Loucy (cell line): ENCODE measurements at regions not wholly inside any gene's neighbourhood (a gene's known extent, or its start where the extent isn't known, plus 50 kb on each side); places are given as distances from the start of the nearest gene placed in this dataset.

Experiments used
- H2AFZ ChIP-seq: fragments of 200-600 bp; sonication (generic); 2 replicates; pipeline ENCODE4 v1.6.0; 2016; ENCODE audit warnings: antibody characterized with exemption, mild to moderate bottlenecking, low read length, moderate library complexity
- H3F3A ChIP-seq: fragments of 200-600 bp; 2 replicates; pipeline ENCODE4 v1.6.0; 2016; ENCODE audit warnings: antibody characterized with exemption, low read depth, mild to moderate bottlenecking
- H3K27me3 ChIP-seq: fragments of 200-600 bp; sonication (generic); 2 replicates; pipeline ENCODE4 v1.6.1; 2014; ENCODE audit warnings: low read length, mild to moderate bottlenecking; ENCODE audit not compliant: insufficient read depth, poor library complexity, severe bottlenecking
- H3K36me3 ChIP-seq: fragments of 200-600 bp; sonication (generic); 2 replicates; pipeline ENCODE4 v1.6.1; 2016; ENCODE audit warnings: low read length; ENCODE audit not compliant: insufficient read depth
- H3K4me1 ChIP-seq: fragments of 200-600 bp; sonication (generic); 2 replicates; pipeline ENCODE4 v1.5.1; 2014; ENCODE audit warnings: low read length, mild to moderate bottlenecking; ENCODE audit not compliant: insufficient read depth, poor library complexity, severe bottlenecking
- H3K4me2 ChIP-seq: fragments of 200-600 bp; sonication (generic); 2 replicates; pipeline ENCODE4 v1.6.0; 2014; ENCODE audit warnings: antibody characterized with exemption, low read length, low read depth, mild to moderate bottlenecking; ENCODE audit not compliant: poor library complexity, severe bottlenecking
- H3K4me3 ChIP-seq: fragments of 200-600 bp; sonication (generic); 2 replicates; pipeline ENCODE4 v1.5.1; 2014; ENCODE audit warnings: low read length, mild to moderate bottlenecking, mixed read lengths; ENCODE audit not compliant: poor library complexity, severe bottlenecking
- H3K79me2 ChIP-seq: fragments of 200-600 bp; sonication (generic); 2 replicates; pipeline ENCODE4 v1.6.1; 2014; ENCODE audit warnings: low read length; ENCODE audit not compliant: insufficient read depth
- H3K9ac ChIP-seq: fragments of 200-600 bp; sonication (generic); 2 replicates; pipeline ENCODE4 v1.6.0; 2014; ENCODE audit warnings: mild to moderate bottlenecking, low read depth, low read length, moderate library complexity; ENCODE audit not compliant: poor library complexity, severe bottlenecking
- H3K9me2 ChIP-seq: fragments of 200-600 bp; sonication (generic); replicated peaks from 2 replicates; pipeline ENCODE4 v1.6.1; 2016; ENCODE audit warnings: low read depth, low read length, mixed read lengths
- H3K9me3 ChIP-seq: fragments of 200-600 bp; sonication (generic); 2 replicates; pipeline ENCODE4 v1.6.1; 2014; ENCODE audit warnings: mild to moderate bottlenecking, antibody characterized with exemption, low read length, low read depth; ENCODE audit not compliant: insufficient read depth
- H4K20me1 ChIP-seq: fragments of 200-600 bp; sonication (generic); 2 replicates; pipeline ENCODE4 v1.6.0; 2014; ENCODE audit warnings: antibody characterized with exemption, low read length, mild to moderate bottlenecking; ENCODE audit not compliant: insufficient read depth, poor library complexity, severe bottlenecking
- EZH2phosphoT487 ChIP-seq: fragments of 200-600 bp; IDR thresholded peaks from 2 replicates; pipeline ENCODE4 v1.6.1; 2018; ENCODE audit warnings: antibody characterized with exemption, mild to moderate bottlenecking, moderate library complexity, borderline replicate concordance
- TF ChIP-seq, protein P1 (sequence below): fragments of 200-600 bp; sonication (generic); conservative IDR thresholded peaks from 2 replicates; pipeline ENCODE4 v1.5.1; 2014; ENCODE audit warnings: mild to moderate bottlenecking, antibody characterized with exemption, low read length

- TF ChIP-seq, protein P1, sequence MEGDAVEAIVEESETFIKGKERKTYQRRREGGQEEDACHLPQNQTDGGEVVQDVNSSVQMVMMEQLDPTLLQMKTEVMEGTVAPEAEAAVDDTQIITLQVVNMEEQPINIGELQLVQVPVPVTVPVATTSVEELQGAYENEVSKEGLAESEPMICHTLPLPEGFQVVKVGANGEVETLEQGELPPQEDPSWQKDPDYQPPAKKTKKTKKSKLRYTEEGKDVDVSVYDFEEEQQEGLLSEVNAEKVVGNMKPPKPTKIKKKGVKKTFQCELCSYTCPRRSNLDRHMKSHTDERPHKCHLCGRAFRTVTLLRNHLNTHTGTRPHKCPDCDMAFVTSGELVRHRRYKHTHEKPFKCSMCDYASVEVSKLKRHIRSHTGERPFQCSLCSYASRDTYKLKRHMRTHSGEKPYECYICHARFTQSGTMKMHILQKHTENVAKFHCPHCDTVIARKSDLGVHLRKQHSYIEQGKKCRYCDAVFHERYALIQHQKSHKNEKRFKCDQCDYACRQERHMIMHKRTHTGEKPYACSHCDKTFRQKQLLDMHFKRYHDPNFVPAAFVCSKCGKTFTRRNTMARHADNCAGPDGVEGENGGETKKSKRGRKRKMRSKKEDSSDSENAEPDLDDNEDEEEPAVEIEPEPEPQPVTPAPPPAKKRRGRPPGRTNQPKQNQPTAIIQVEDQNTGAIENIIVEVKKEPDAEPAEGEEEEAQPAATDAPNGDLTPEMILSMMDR = no peak
- TF ChIP-seq EZH2phosphoT487 = no peak
- no peaks in the 10 kb centered on the region for H3K79me2 ChIP-seq
- H3K9me2 ChIP-seq = no peaks in the 10 kb centered on the region
- H3K4me2 ChIP-seq = no peak overlapping the region
- H3K9me3 ChIP-seq = no peaks in the 10 kb centered on the region
- H3F3A ChIP-seq = no peaks in the 10 kb centered on the region
- no peak overlapping the region for H3K4me3 ChIP-seq
- no peak overlapping the region for H3K9ac ChIP-seq
- H3K27me3 ChIP-seq = no peaks in the 10 kb centered on the region
- H2AFZ ChIP-seq = no peak overlapping the region
- no peaks in the 10 kb centered on the region for H4K20me1 ChIP-seq
- no peaks in the 10 kb centered on the region for H3K4me1 ChIP-seq
- no peaks in the 10 kb centered on the region for H3K36me3 ChIP-seq
Observed at GRCh38 chr6:4673861-4674260, 102.3 kb upstream of the CDYL start.

DNA sequence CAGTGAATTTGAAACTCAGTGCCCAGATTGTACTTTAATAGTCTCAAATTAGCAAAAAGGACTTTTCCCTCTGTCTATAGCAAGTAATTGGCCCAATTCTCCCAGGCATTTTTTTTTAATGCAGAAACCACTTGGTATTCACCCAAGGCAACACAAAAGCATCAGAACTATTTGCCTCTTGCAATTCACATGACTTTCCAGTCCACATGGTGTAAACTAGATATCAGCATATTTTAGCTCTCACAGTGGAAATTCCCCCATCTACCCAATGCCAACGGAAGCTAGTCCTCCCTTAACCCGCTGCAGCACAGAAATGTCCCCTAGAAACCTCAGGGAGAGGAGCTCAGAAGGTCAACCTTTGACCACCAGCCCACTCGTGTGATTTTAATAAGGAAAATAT lies 103.4 kb upstream of the CDYL start:
- Histone ChIP-seq H3K27me3 (no peaks in the 10 kb centered on the region), H4K20me1 (no peaks in the 10 kb centered on the region), H3K4me3 (no peak overlapping the region), H3K4me1 (no peaks in the 10 kb centered on the region), H3K9ac (no peak overlapping the region), H3K4me2 (no peak overlapping the region), H3K36me3 (no peaks in the 10 kb centered on the region), H3K9me3 (no peaks in the 10 kb centered on the region), H3K79me2 (no peaks in the 10 kb centered on the region), H3F3A (no peaks in the 10 kb centered on the region), H3K9me2 (no peaks in the 10 kb centered on the region), H2AFZ (no peak overlapping the region)
- TF ChIP-seq, protein P1 = no peak
- no peak for TF ChIP-seq EZH2phosphoT487

DNA sequence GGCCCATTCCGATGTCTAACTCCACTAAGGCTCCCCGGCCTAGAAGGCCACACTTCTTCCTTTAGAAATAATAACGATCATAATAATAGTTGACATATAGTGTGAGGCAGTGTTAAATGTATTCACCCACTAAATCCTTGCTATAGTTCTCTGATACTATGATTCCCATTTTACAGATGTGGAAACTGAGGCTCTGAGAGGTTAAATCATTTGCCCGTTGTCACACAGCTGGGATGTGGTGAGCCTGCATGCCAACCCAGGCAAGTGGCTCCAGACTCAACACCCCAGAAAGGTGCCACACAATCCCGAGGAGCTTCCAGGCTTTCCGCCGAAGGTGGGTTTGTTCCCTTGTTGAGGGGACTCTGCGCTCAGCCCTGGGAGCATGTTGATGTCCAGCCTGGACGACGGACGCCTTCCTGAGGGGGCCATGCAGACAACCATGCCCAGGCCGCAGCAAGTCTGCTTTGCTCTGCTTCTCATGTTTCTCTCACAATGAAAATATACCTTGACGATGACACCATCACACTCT lies 104.6 kb upstream of the CDYL start:
- H3K79me2 ChIP-seq = no peaks in the 10 kb centered on the region
- H3K27me3 ChIP-seq = no peaks in the 10 kb centered on the region
- no peaks in the 10 kb centered on the region for H3K9me3 ChIP-seq
- no peak overlapping the region for H3K9ac ChIP-seq
- TF ChIP-seq, protein P1 = no peak
- no peak for TF ChIP-seq EZH2phosphoT487
- no peak overlapping the region for H3K4me2 ChIP-seq
- H4K20me1 ChIP-seq = no peaks in the 10 kb centered on the region
- no peaks in the 10 kb centered on the region for H3F3A ChIP-seq
- no peaks in the 10 kb centered on the region for H3K36me3 ChIP-seq
- no peaks in the 10 kb centered on the region for H3K9me2 ChIP-seq
- no peaks in the 10 kb centered on the region for H3K4me1 ChIP-seq
- H3K4me3 ChIP-seq = no peak overlapping the region
- no peak overlapping the region for H2AFZ ChIP-seq
